ENCODE measurements at regions not wholly inside any gene's neighbourhood (a gene's known extent, or its start where the extent isn't known, plus 50 kb on each side); places are given as distances from the start of the nearest gene placed in this dataset.

- no peak for DNase-seq
Observed at GRCh38 chr18:77187189-77187588, 54.6 kb upstream of the MBP start.

- no peak for DNase-seq
Observed at GRCh38 chr18:77191071-77191751, 58.4 kb upstream of the GALR1 start.

- DNase-seq, result peak; percentile 8
Observed at GRCh38 chr18:77197073-77197472, 52.6 kb upstream of the GALR1 start.

- no peak for DNase-seq
Observed at GRCh38 chr18:77198663-77199062, 51.0 kb upstream of the GALR1 start.

- no peak for DNase-seq
Observed at GRCh38 chr18:77199707-77200106, 49.9 kb upstream of the GALR1 start.
